IMR-90 (cell line): ENCODE measurements at regions not wholly inside any gene's neighbourhood (a gene's known extent, or its start where the extent isn't known, plus 50 kb on each side); places are given as distances from the start of the nearest gene placed in this dataset.

Experiments used
- BHLHE40 ChIP-seq: fragments of 150-350 bp; IDR thresholded peaks from 2 replicates; pipeline ENCODE4 v1.6.1; 2016; ENCODE audit warnings: mild to moderate bottlenecking, low read depth, low read length
- CTCF ChIP-seq: conservative IDR thresholded peaks from 2 replicates; pipeline ENCODE4 v1.5.1; 2012; ENCODE audit warnings: mild to moderate bottlenecking, low read depth, low read length, improper control_type of control experiment
- MXI1 ChIP-seq: IDR thresholded peaks from 2 replicates; pipeline ENCODE4 v1.6.1; 2012; ENCODE audit warnings: low read depth, mild to moderate bottlenecking, low read length, moderate library complexity, borderline replicate concordance
- POLR2A ChIP-seq: IDR thresholded peaks from 2 replicates; pipeline ENCODE4 v1.6.1; 2012; ENCODE audit warnings: mild to moderate bottlenecking, low read depth, low read length
- RAD21 ChIP-seq: IDR thresholded peaks from 2 replicates; pipeline ENCODE4 v1.6.1; 2012; ENCODE audit warnings: low read length, improper control_type of control experiment

DNA sequence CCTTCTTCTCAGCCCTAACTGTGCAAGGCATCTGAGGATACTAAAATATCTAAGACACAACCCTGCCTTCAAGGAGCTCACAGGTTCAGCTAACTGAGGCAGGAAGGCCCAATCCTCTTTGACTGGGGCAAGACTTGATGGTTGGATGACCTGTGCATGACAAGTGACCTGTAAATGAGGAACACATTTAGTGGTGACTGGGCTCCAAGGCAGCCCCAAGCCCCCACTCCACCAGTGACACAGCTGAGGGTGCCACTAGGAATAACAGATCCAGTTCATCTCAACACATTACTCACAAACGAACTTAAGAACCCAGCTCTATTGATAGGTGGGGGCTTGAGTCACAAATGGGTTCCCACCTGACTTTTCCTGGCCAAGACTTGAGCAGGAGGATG is 244.7 kb upstream of the IRF2BP2 start:
- TF ChIP-seq CTCF (no peak), POLR2A (no peak), BHLHE40 (no peak), RAD21 (no peak), MXI1 (no peak)
